HG03039 (cell line): ENCODE measurements at regions not wholly inside any gene's neighbourhood (a gene's known extent, or its start where the extent isn't known, plus 50 kb on each side); places are given as distances from the start of the nearest gene placed in this dataset.

ENCODE experiments used
- ATAC-seq: cut with Tn5 transposase; IDR thresholded peaks from one replicate; pipeline ENCODE4 v1.9.1; 2021; ENCODE audit warnings: mild to moderate bottlenecking, moderate library complexity; ENCODE audit not compliant: unreplicated experiment

- no peak for ATAC-seq
Measured at GRCh38 chr5:174655351-174655750, 69.0 kb upstream of the MSX2 start.

GRCh38 chr5:174664180-174664850 is 60.1 kb upstream of the MSX2 start:
- no peak for ATAC-seq

- no peak for ATAC-seq
Measured at GRCh38 chr5:174665347-174665746, 59.0 kb upstream of the MSX2 start.

DNA sequence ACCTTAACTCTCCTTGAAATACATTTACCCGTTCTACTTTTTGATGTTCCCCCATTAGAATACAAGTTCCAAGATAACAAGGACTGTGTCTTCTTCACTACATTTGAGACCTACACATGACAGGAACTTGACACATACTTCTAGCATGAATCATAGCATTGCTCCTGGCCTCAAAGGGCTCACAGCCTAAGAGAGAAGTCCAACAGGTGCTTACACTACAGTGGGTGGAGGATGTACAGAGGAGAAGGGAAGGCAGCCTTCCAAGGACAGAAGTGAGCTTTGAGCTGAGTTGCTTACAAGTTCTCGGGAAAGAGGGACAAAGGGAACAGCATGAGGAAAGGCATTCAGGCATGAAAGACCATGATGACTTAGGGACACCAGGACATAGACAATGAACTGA is 56.9 kb upstream of the MSX2 start:
- ATAC-seq = no peak

GRCh38 chr5:174668349-174668748 is 56.0 kb upstream of the MSX2 start:
- no peak for ATAC-seq
